ENCODE measurements at regions not wholly inside any gene's neighbourhood (a gene's known extent, or its start where the extent isn't known, plus 50 kb on each side); places are given as distances from the start of the nearest gene placed in this dataset.
"Not testable (repeated sequence)": the region's sequence is repeated elsewhere in the genome, so short reads cannot be mapped to it uniquely, and the experiment has no call there.

DNA sequence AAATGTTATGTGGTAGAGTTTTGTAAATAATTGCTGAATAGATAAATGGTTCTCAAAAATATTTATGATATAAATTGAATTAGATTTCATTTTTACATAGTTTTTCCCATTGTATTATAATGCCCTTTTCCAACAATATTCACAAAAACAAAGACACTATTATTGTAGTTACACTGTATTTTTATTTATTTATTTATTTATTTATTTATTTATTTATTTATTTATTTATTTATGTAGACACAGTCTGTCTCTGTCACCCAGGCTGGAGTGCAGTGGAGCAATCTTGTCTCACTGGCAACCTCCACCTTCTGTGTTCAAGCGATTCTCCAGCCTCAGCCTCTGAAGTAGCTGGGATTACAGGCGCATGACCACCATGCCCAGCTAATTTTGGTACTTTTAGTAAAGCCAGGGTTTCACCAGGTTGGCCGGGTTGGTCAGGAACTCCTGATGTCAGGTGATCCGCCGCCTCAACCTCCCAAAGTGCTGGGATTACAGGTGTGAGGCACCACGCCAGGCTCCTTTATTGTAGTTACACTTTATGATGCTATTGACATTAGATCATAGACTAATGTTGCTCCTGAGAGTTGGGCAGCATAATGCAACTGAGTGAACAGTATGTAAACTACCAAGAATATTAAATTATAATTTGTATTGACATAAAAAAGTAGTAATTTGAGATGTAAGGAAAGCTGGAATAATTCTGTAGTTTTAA lies 1430.0 kb upstream of the PRMT6 start:
- no peaks in the 10 kb centered on the region for H3K27me3 ChIP-seq (replicated peaks; ENCODE audit: insufficient read depth, low read depth, low read length, poor library complexity)
- intact Hi-C loops (cut with micrococcal nuclease; ENCODE audit: unreplicated experiment): no loop called here
- no peaks in the 10 kb centered on the region for H3K36me3 ChIP-seq (ENCODE audit: insufficient read depth, low read length, poor library complexity, severe bottlenecking)
- no peak for DNase-seq (ENCODE audit: low spot score)
- POLR2A ChIA-PET (ENCODE audit: low non-redundant PET): no interaction called here
- CTCF ChIA-PET: no interaction called here
- no TSS peak for BruUV-seq (replicated peaks)
- no peaks in the 10 kb centered on the region for H3K4me1 ChIP-seq (ENCODE audit: insufficient read depth, low read length, poor library complexity, severe bottlenecking)
- H3K27ac ChIP-seq (ENCODE audit: low read depth, low read length, poor library complexity, severe bottlenecking): no peak overlapping the region
- H3K4me3 ChIP-seq (ENCODE audit: low read depth, low read length, poor library complexity, severe bottlenecking): no peak overlapping the region
- TF ChIP-seq EZH2 (IDR thresholded peaks at IDR 0.05; ENCODE audit: borderline replicate concordance, low read depth, low read length, poor library complexity, severe bottlenecking): no peak
- TF ChIP-seq, protein P1, sequence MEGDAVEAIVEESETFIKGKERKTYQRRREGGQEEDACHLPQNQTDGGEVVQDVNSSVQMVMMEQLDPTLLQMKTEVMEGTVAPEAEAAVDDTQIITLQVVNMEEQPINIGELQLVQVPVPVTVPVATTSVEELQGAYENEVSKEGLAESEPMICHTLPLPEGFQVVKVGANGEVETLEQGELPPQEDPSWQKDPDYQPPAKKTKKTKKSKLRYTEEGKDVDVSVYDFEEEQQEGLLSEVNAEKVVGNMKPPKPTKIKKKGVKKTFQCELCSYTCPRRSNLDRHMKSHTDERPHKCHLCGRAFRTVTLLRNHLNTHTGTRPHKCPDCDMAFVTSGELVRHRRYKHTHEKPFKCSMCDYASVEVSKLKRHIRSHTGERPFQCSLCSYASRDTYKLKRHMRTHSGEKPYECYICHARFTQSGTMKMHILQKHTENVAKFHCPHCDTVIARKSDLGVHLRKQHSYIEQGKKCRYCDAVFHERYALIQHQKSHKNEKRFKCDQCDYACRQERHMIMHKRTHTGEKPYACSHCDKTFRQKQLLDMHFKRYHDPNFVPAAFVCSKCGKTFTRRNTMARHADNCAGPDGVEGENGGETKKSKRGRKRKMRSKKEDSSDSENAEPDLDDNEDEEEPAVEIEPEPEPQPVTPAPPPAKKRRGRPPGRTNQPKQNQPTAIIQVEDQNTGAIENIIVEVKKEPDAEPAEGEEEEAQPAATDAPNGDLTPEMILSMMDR (conservative IDR thresholded peaks at IDR 0.05; ENCODE audit: low read depth, low read length): no peak
- H3K9me3 ChIP-seq (ENCODE audit: low read depth, low read length, poor library complexity, severe bottlenecking): no peaks in the 10 kb centered on the region

DNA sequence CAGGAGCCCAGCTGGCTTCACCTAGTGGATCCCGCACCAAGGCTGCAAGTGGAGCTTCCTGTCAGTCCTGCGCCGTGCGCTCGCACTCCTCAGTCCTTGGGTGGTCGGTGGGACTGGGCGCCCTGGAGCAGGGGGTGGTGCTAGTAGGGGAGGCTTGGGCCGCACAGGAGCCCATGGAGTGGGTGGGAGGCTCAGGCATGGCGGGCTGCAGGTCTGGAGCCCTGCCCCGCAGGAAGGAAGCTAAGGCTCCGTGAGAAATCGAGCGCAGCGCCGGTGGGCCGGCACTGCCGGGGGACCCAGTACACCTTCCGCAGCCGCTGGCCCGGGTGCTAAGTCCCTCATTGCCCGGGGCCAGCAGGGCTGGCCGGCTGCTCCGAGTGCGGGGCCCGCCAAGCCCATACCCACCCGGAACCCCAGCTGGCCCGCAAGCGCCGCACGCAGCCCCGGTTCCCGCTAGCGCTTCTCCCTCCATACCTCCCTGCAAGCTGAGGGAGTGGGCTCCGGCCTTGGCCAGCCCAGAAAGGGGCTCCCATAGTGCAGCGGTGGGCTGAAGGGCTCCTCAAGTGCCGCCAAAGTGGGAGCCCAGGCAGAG lies 1425.2 kb upstream of the PRMT6 start:
- H3K27ac ChIP-seq (ENCODE audit: low read depth, low read length, poor library complexity, severe bottlenecking); H3K4me1 ChIP-seq (ENCODE audit: insufficient read depth, low read length, poor library complexity, severe bottlenecking); CTCF ChIA-PET; BruUV-seq (replicated peaks); H3K4me3 ChIP-seq (ENCODE audit: low read depth, low read length, poor library complexity, severe bottlenecking); intact Hi-C loops (cut with micrococcal nuclease; ENCODE audit: unreplicated experiment); H3K36me3 ChIP-seq (ENCODE audit: insufficient read depth, low read length, poor library complexity, severe bottlenecking); H3K27me3 ChIP-seq (replicated peaks; ENCODE audit: insufficient read depth, low read depth, low read length, poor library complexity); H3K9me3 ChIP-seq (ENCODE audit: low read depth, low read length, poor library complexity, severe bottlenecking); POLR2A ChIA-PET (ENCODE audit: low non-redundant PET); DNase-seq (ENCODE audit: low spot score): not testable (repeated sequence)

DNA sequence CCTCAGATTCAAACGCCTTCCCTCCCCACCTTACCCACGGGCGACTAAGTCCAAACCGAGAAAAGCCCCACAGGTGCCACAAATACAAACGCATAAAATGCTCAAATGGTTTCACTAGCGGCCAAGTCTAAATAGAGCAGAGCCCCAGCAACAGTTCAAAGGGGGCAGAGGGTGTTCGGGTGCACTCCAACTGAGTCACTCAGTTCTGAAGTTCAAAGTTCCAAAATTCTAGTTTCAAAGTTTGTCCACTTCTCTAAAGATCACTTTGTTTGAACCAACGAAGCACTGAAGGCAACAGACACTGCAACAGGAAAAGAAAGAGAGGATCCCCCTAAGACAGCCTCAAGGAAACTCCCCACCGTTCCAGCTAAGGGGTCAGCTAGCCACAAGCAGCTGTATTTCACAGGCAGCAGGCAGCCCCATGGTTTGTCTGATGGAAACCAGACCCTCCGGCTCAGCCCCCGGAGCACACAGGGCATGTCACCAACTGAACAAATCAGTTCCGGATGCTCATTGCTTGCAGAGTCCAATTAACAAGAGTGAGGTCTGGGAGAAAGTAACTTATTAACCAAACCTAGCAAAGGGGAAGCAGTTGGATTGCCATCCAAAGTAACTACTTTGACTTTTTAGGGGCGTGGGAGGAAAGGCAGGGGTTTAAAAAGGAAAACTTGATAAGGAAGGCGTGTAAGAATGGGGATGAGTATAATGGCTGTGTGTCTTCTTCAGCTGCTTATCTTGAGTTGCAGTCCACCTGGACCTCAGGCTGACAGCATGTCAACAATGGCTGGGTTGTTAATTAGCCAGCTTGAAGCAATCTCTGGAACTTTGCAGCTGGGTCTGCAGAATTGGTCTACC lies 1423.9 kb upstream of the PRMT6 start:
- no TSS peak for BruUV-seq (replicated peaks)
- Histone ChIP-seq H3K4me1 (ENCODE audit: insufficient read depth, low read length, poor library complexity, severe bottlenecking) (no peaks in the 10 kb centered on the region), H3K27ac (ENCODE audit: low read depth, low read length, poor library complexity, severe bottlenecking) (no peak overlapping the region), H3K36me3 (ENCODE audit: insufficient read depth, low read length, poor library complexity, severe bottlenecking) (no peaks in the 10 kb centered on the region), H3K27me3 (replicated peaks; ENCODE audit: insufficient read depth, low read depth, low read length, poor library complexity) (no peaks in the 10 kb centered on the region), H3K9me3 (ENCODE audit: low read depth, low read length, poor library complexity, severe bottlenecking) (no peaks in the 10 kb centered on the region), H3K4me3 (ENCODE audit: low read depth, low read length, poor library complexity, severe bottlenecking) (no peak overlapping the region)
- no peak for TF ChIP-seq EZH2 (IDR thresholded peaks at IDR 0.05; ENCODE audit: borderline replicate concordance, low read depth, low read length, poor library complexity, severe bottlenecking)
- TF ChIP-seq, protein P1 (conservative IDR thresholded peaks at IDR 0.05; ENCODE audit: low read depth, low read length): no peak
- no peak for DNase-seq (ENCODE audit: low spot score)
- ChIA-PET CTCF (no interaction called here), POLR2A (ENCODE audit: low non-redundant PET) (no interaction called here)
- intact Hi-C loops (cut with micrococcal nuclease; ENCODE audit: unreplicated experiment): no loop called here

Measured in A673 (cell line).